ENCODE measurements at regions not wholly inside any gene's neighbourhood (a gene's known extent, or its start where the extent isn't known, plus 50 kb on each side); places are given as distances from the start of the nearest gene placed in this dataset.

- H3K18ac ChIP-seq (ENCODE audit: insufficient read length, low read depth, low read length): no peak overlapping the region
- H2BK20ac ChIP-seq (ENCODE audit: low read depth, low read length, poor library complexity, severe bottlenecking): no peak overlapping the region
- no peaks in the 10 kb centered on the region for H3K27me3 ChIP-seq (ENCODE audit: insufficient read depth, low read length)
- no peak overlapping the region for H2BK12ac ChIP-seq (ENCODE audit: insufficient read length, low read depth, low read length)
- no peak overlapping the region for H3K23ac ChIP-seq (ENCODE audit: insufficient read length, low read depth, low read length)
- no peak overlapping the region for H2BK120ac ChIP-seq (ENCODE audit: low read depth, low read length, poor library complexity, severe bottlenecking)
- Mint-ChIP-seq H3K9me3 (no peaks in the 10 kb centered on the region), H3K4me1 (no peaks in the 10 kb centered on the region), H3K4me3 (no peak overlapping the region), H3K36me3 (ENCODE audit: insufficient read depth in 1 of 3, low read depth in 3 of 3) (peaks cover 0 to 11% (median 0%) of the 10 kb centered on the region in 3 experiments; a peak in 2 of 7 replicates), H3K27me3 (ENCODE audit: low read depth) (peaks cover 21% of the 10 kb centered on the region), H3K27ac (no peak overlapping the region)
- H3K79me1 ChIP-seq (ENCODE audit: insufficient read depth, low read depth, low read length, poor library complexity, severe bottlenecking): no peaks in the 10 kb centered on the region
- no peaks in the 10 kb centered on the region for H3K9me3 ChIP-seq (ENCODE audit: control insufficient read depth, low read depth, low read length)
- H3K9ac ChIP-seq (ENCODE audit: extremely low read depth, insufficient read length, low read length): no peak overlapping the region
- H4K20me1 ChIP-seq (ENCODE audit: control insufficient read depth, insufficient read depth, insufficient read length): no peaks in the 10 kb centered on the region
- H4K8ac ChIP-seq (replicated peaks; ENCODE audit: insufficient read length, low read depth, low read length): no peak overlapping the region
- H4K91ac ChIP-seq (ENCODE audit: insufficient read length, low read depth, low read length): no peak overlapping the region
- H2AK5ac ChIP-seq (ENCODE audit: insufficient read length, low read length): no peak overlapping the region
- no peak overlapping the region for H3K56ac ChIP-seq (ENCODE audit: insufficient read length, low read depth, low read length)
- H3T11ph ChIP-seq (ENCODE audit: low read length): no peak overlapping the region
- no peak overlapping the region for H2BK5ac ChIP-seq (ENCODE audit: insufficient read length, low read length)
- no peak overlapping the region for H2AFZ ChIP-seq (ENCODE audit: low read length)
- H3K79me2 ChIP-seq (ENCODE audit: insufficient read depth, low read length): no peaks in the 10 kb centered on the region
- no peak for TF ChIP-seq CTCF (conservative IDR thresholded peaks at IDR 0.05)
- H3K4me1 ChIP-seq (ENCODE audit: insufficient read depth, low read length): no peaks in the 10 kb centered on the region
- no peaks in the 10 kb centered on the region for H3K23me2 ChIP-seq (ENCODE audit: insufficient read length, low read depth, low read length, poor library complexity, severe bottlenecking)
- no peak overlapping the region for H2BK15ac ChIP-seq (ENCODE audit: low read depth, low read length)
- no peak for DNase-seq
- H3K14ac ChIP-seq (ENCODE audit: insufficient read depth, low read length): no peak overlapping the region
- no peak overlapping the region for H3K4me2 ChIP-seq (ENCODE audit: insufficient read depth, insufficient read length, low read length)
- H4K5ac ChIP-seq (ENCODE audit: insufficient read length, low read depth, low read length): no peak overlapping the region
- H3K4ac ChIP-seq (ENCODE audit: low read depth, low read length): no peak overlapping the region
- no peak overlapping the region for H3K27ac ChIP-seq (ENCODE audit: insufficient read length, low read depth, low read length)
These were observed 322.0 kb downstream of the AACS start for GRCh38 chr12:125387206-125387605.

All from H9 (cell line).